A549 (cell line): ENCODE measurements at regions not wholly inside any gene's neighbourhood (a gene's known extent, or its start where the extent isn't known, plus 50 kb on each side); places are given as distances from the start of the nearest gene placed in this dataset.

Experiments used
- BHLHE40 ChIP-seq: IDR thresholded peaks from 2 replicates; pipeline ENCODE4 v1.6.1; 2012; ENCODE audit warnings: low read depth, low read length, inconsistent platforms
- EP300 ChIP-seq, 2 experiments: fragments of >200 bp; sonication (Bioruptor Twin); formaldehyde crosslinking; IDR thresholded peaks; 2 replicates in 1 of 2; 3 replicates in 1 of 2; pipeline ENCODE4 v1.6.1; 2016 to 2017
- HEYL ChIP-seq: fragments of 250-450 bp; sonication (Bioruptor Pico); IDR thresholded peaks from 2 replicates; pipeline ENCODE4 v1.8.0; 2021; ENCODE audit warnings: mild to moderate bottlenecking, moderate library complexity
- JUNB ChIP-seq: fragments of >200 bp; sonication (Bioruptor Twin); formaldehyde crosslinking; IDR thresholded peaks from 2 replicates; pipeline ENCODE4 v1.6.1; 2016
- KDM1A ChIP-seq: fragments of 200-600 bp; sonication (generic); IDR thresholded peaks from 2 replicates; pipeline ENCODE4 v1.6.1; 2016; ENCODE audit warnings: low read depth, mild to moderate bottlenecking
- MAFK ChIP-seq: fragments of 450-650 bp; IDR thresholded peaks from 2 replicates; pipeline ENCODE4 v1.6.1; 2014; ENCODE audit not compliant: partially characterized antibody
- MYC ChIP-seq: IDR thresholded peaks from 2 replicates; pipeline ENCODE4 v1.6.1; 2012; ENCODE audit warnings: mild to moderate bottlenecking, inconsistent platforms, low read length, improper control_type of control experiment, borderline replicate concordance
- NR3C1 ChIP-seq: fragments of >200 bp; sonication (Bioruptor Twin); formaldehyde crosslinking; IDR thresholded peaks from 3 replicates; pipeline ENCODE4 v1.6.1; 2017
- POLR2A ChIP-seq: IDR thresholded peaks from 2 replicates; pipeline ENCODE4 v1.6.1; 2012; ENCODE audit warnings: mild to moderate bottlenecking, low read length
- RCOR1 ChIP-seq: fragments of 150-350 bp; IDR thresholded peaks from 2 replicates; pipeline ENCODE4 v1.6.1; 2014; ENCODE audit warnings: antibody characterized with exemption, low read length, low read depth
- TP53 ChIP-seq: fragments of 250-450 bp; sonication (Bioruptor Pico); IDR thresholded peaks from 2 replicates; pipeline ENCODE4 v1.5.0; 2021; ENCODE audit warnings: mild to moderate bottlenecking, moderate library complexity
- ZSCAN20 ChIP-seq: fragments of 250-450 bp; sonication (Bioruptor Pico); IDR thresholded peaks from 2 replicates; pipeline ENCODE4 v1.8.0; 2022; ENCODE audit warnings: mild to moderate bottlenecking, moderate library complexity
- TF ChIP-seq, protein P1 (sequence below): IDR thresholded peaks from 2 replicates; pipeline ENCODE4 v1.6.1; 2012
- TF ChIP-seq, protein P2 (sequence below): fragments of >200 bp; sonication (Bioruptor Twin); formaldehyde crosslinking; IDR thresholded peaks from 3 replicates; pipeline ENCODE4 v1.5.1; 2016

DNA sequence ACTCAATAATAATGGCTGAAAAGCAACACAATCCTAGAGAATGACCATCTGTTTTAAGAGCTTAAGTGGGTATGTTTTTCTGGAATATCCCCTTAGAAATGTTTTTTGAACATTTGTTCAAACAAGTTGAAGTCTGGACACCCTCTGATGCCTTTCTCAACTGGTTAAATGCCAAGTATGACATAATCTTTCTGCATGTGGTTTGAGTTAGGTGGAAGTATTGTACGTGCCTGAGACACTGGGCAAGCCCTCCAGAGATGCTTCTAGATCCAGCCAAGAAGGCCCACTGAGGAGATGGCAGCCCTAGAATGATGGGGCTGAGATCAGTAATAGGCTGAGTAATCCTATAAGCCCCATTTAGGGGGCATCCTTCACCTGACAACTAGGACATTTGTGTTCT is 493.1 kb downstream of the MAGEE1 start:
- TF ChIP-seq, protein P1, sequence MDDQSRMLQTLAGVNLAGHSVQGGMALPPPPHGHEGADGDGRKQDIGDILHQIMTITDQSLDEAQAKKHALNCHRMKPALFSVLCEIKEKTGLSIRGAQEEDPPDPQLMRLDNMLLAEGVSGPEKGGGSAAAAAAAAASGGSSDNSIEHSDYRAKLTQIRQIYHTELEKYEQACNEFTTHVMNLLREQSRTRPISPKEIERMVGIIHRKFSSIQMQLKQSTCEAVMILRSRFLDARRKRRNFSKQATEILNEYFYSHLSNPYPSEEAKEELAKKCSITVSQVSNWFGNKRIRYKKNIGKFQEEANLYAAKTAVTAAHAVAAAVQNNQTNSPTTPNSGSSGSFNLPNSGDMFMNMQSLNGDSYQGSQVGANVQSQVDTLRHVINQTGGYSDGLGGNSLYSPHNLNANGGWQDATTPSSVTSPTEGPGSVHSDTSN: no peak
- TF ChIP-seq MAFK (no peak), BHLHE40 (no peak), POLR2A (no peak), EP300 (IDR thresholded peaks at IDR 0.05) (no peak), HEYL (CRISPR knock-in tag) (no peak), KDM1A (no peak), MYC (no peak), ZSCAN20 (CRISPR knock-in tag) (no peak), NR3C1 (no peak), TP53 (CRISPR knock-in tag) (no peak), RCOR1 (no peak), JUNB (no peak)
- TF ChIP-seq, protein P2, sequence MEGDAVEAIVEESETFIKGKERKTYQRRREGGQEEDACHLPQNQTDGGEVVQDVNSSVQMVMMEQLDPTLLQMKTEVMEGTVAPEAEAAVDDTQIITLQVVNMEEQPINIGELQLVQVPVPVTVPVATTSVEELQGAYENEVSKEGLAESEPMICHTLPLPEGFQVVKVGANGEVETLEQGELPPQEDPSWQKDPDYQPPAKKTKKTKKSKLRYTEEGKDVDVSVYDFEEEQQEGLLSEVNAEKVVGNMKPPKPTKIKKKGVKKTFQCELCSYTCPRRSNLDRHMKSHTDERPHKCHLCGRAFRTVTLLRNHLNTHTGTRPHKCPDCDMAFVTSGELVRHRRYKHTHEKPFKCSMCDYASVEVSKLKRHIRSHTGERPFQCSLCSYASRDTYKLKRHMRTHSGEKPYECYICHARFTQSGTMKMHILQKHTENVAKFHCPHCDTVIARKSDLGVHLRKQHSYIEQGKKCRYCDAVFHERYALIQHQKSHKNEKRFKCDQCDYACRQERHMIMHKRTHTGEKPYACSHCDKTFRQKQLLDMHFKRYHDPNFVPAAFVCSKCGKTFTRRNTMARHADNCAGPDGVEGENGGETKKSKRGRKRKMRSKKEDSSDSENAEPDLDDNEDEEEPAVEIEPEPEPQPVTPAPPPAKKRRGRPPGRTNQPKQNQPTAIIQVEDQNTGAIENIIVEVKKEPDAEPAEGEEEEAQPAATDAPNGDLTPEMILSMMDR: no peak
